Astrocyte of the spinal cord (primary cell): ENCODE measurements at regions not wholly inside any gene's neighbourhood (a gene's known extent, or its start where the extent isn't known, plus 50 kb on each side); places are given as distances from the start of the nearest gene placed in this dataset.

Experiments used
- DNase-seq: peaks from one replicate; pipeline ENCODE4 v3.0.0; 2011; ENCODE audit warnings: low read depth, low spot score
- H3K4me3 ChIP-seq: 2 replicates; pipeline ENCODE4 v1.5.1; 2011; ENCODE audit warnings: low read depth, mild to moderate bottlenecking, low read length, moderate library complexity
- CTCF ChIP-seq: IDR thresholded peaks from 2 replicates; pipeline ENCODE4 v1.5.1; 2012; ENCODE audit warnings: low read depth, mild to moderate bottlenecking, low read length, inconsistent platforms
- in situ Hi-C: cut with HindIII; loops from 2 replicates; pipeline ENCODE4 v1.10.0; 2017; ENCODE audit warnings: low sequenced_read_pairs

- no peak for DNase-seq
- TF ChIP-seq CTCF = no peak
- no peak overlapping the region for H3K4me3 ChIP-seq
- in situ Hi-C loops = no loop called here
These were observed 690.4 kb upstream of the RBFOX1 start for GRCh38 chr16:6642271-6642670.

GRCh38 chr16:6641091-6641490 lies 691.6 kb upstream of the RBFOX1 start:
- TF ChIP-seq CTCF = no peak
- no peak for DNase-seq
- H3K4me3 ChIP-seq = no peak overlapping the region
- in situ Hi-C loops = no loop called here

DNA sequence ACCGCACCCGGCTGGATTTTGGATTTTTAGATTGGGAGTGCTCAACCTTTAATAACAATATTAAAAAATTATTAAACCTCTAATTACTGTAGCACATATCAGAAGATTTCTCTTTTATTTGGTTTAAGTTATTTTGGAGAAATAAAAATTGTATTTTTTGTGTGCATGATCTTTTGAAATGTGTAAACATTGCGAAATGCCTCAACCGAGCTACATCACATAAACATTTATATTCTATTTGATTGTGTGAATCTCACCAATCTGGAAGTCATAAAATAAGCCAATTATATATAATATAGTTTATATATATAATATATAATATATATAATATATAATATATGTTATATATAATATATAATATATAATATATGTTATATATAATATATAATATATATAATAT lies 696.2 kb upstream of the RBFOX1 start:
- in situ Hi-C loops = no loop called here
- H3K4me3 ChIP-seq = no peak overlapping the region
- TF ChIP-seq CTCF = no peak
- DNase-seq = no peak

- no peak for DNase-seq
- in situ Hi-C loops = no loop called here
- H3K4me3 ChIP-seq = no peak overlapping the region
- TF ChIP-seq CTCF = no peak
These were observed 698.5 kb upstream of the RBFOX1 start for GRCh38 chr16:6634151-6634550.

DNA sequence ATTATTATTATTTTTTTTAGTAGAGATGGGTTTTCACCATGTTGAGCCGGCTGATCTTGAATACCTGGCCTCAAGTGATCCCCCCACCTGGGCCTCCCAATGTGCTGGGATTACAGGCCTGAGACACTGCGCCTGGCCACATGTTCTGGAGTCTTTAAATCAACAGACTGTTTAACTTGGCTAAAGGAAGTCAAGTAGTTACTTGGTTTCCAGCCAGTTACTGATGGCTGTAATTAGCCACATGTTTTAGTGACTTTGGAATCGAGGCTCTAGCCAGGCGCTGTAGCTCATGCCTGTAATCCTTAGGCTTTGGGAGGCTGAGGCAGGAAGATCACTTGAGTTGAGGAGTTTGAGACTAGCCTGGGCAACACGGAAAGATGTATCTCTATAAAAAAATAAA lies 699.2 kb upstream of the RBFOX1 start:
- H3K4me3 ChIP-seq = no peak overlapping the region
- DNase-seq = no peak
- no peak for TF ChIP-seq CTCF
- in situ Hi-C loops = no loop called here

DNA sequence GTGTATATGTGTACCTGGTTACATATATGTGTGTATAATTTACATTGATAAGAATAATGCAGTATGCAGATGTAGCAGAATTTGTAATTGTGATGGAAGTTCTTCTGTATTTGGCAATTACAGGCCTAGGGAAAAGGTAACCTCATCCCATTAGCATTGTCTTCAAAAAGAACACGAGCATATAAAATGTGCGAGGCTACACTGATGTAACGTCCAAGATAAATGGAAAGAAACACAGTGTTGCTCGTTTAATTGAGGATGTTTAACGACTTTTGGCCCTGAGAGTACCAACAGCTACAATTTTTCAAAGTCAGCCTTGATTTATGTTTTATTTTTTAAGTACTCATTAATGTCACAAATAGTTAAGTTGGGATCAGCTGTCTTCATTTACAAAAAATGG lies 703.5 kb upstream of the RBFOX1 start:
- no peak for DNase-seq
- H3K4me3 ChIP-seq = no peak overlapping the region
- no peak for TF ChIP-seq CTCF
- in situ Hi-C loops = no loop called here

DNA sequence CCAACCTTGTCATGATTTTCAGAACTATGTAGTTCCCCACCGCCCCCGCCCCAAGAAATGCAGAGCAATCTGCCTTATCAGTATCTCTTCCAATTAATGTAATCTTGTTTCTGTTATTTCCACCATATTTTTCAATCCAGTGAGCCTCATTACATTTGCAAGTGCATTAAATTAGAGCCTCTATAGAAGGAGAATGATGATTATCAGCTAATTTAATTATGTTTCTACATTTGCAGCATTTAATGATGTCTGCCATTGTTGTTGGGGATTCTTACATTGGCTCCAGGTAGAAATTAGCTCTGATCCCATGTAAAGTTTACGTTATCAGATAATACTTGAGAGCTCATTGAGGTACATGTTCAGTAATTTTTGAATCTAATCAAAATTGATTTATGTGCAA lies 707.0 kb upstream of the RBFOX1 start:
- H3K4me3 ChIP-seq = no peak overlapping the region
- no peak for TF ChIP-seq CTCF
- DNase-seq = no peak
- in situ Hi-C loops = no loop called here
